Smooth muscle cell (in vitro differentiated cells): ENCODE measurements at regions not wholly inside any gene's neighbourhood (a gene's known extent, or its start where the extent isn't known, plus 50 kb on each side); places are given as distances from the start of the nearest gene placed in this dataset.
A peak's percentile ranks its signal among the peaks of the same experiment; 100 is the strongest.

ENCODE experiments used
- DNase-seq: peaks from one replicate; lab custom pipeline; 2025; ENCODE audit not compliant: unreplicated experiment; lab: John Stamatoyannopoulos, UW
- H2AFZ ChIP-seq: fragments of 200-600 bp; sonication (generic); 2 replicates; pipeline ENCODE4 v1.6.0; 2016; ENCODE audit warnings: antibody characterized with exemption, low read depth, mild to moderate bottlenecking
- H3F3A ChIP-seq: fragments of 200-600 bp; sonication (generic); 2 replicates; pipeline ENCODE4 v1.6.0; 2017; ENCODE audit warnings: antibody characterized with exemption, low read depth
- H3K27ac ChIP-seq: fragments of 200-600 bp; sonication (generic); 2 replicates; pipeline ENCODE4 v1.5.1; 2016; ENCODE audit warnings: low read depth, mild to moderate bottlenecking
- H3K27me3 ChIP-seq: fragments of 200-600 bp; sonication (generic); 2 replicates; pipeline ENCODE4 v1.6.1; 2016; ENCODE audit warnings: low read depth, mild to moderate bottlenecking
- H3K36me3 ChIP-seq: fragments of 200-600 bp; sonication (generic); 2 replicates; pipeline ENCODE4 v1.5.1; 2016; ENCODE audit warnings: low read depth
- H3K4me1 ChIP-seq: fragments of 200-600 bp; sonication (generic); 2 replicates; pipeline ENCODE4 v1.5.1; 2016; ENCODE audit warnings: low read depth
- H3K4me2 ChIP-seq: fragments of 200-600 bp; sonication (generic); 2 replicates; pipeline ENCODE4 v1.6.0; 2016; ENCODE audit warnings: mild to moderate bottlenecking
- H3K4me3 ChIP-seq: fragments of 200-600 bp; sonication (generic); 2 replicates; pipeline ENCODE4 v1.5.1; 2016; ENCODE audit warnings: mild to moderate bottlenecking
- H3K79me2 ChIP-seq: fragments of 200-600 bp; sonication (generic); 2 replicates; pipeline ENCODE4 v1.6.0; 2016; ENCODE audit warnings: low read depth, mild to moderate bottlenecking
- H3K9ac ChIP-seq: fragments of 200-600 bp; sonication (generic); 2 replicates; pipeline ENCODE4 v1.6.0; 2016; ENCODE audit warnings: low read depth
- H3K9me3 ChIP-seq: fragments of 200-600 bp; sonication (generic); replicated peaks from 2 replicates; pipeline ENCODE4 v1.5.1; 2016; ENCODE audit warnings: low read depth
- H4K20me1 ChIP-seq: fragments of 200-600 bp; sonication (generic); 2 replicates; pipeline ENCODE4 v1.6.0; 2016; ENCODE audit warnings: low read depth
- CTCF ChIP-seq: fragments of 200-600 bp; sonication (generic); IDR thresholded peaks from 2 replicates; pipeline ENCODE4 v1.5.1; 2017; ENCODE audit warnings: borderline replicate concordance, mild to moderate bottlenecking, antibody characterized with exemption; ENCODE audit not compliant: insufficient read depth, poor library complexity, severe bottlenecking
- WGBS: methylation state at CpG from one replicate; pipeline ENCODE4 v1.1.7; 2016; ENCODE audit warnings: low lambda C conversion rate; 5-methylcytosine and 5-hydroxymethylcytosine counted together

- no peak overlapping the region for H3K27ac ChIP-seq
- no peak overlapping the region for H3K4me2 ChIP-seq
- DNase-seq, result no peak
- H3K36me3 ChIP-seq, result no peaks in the 10 kb centered on the region
- peaks cover 6% of the 10 kb centered on the region for H3K4me1 ChIP-seq
- H3K4me3 ChIP-seq, result no peak overlapping the region
- H2AFZ ChIP-seq, result no peak overlapping the region
- no peak overlapping the region for H3K9ac ChIP-seq
- H3K79me2 ChIP-seq, result no peaks in the 10 kb centered on the region
- TF ChIP-seq CTCF, result no peak
- H3F3A ChIP-seq, result no peaks in the 10 kb centered on the region
- H3K9me3 ChIP-seq, result no peaks in the 10 kb centered on the region
- 75% methylated on average over 20 of the region's 20 CpGs for WGBS
- no peaks in the 10 kb centered on the region for H3K27me3 ChIP-seq
- no peaks in the 10 kb centered on the region for H4K20me1 ChIP-seq
Measured at GRCh38 chr6:6927521-6928361, 180.0 kb upstream of the RREB1 start.

- peaks cover 6% of the 10 kb centered on the region for H3K4me1 ChIP-seq
- no peak overlapping the region for H3K4me3 ChIP-seq
- H3K27ac ChIP-seq, result no peak overlapping the region
- H3K9ac ChIP-seq, result no peak overlapping the region
- no peaks in the 10 kb centered on the region for H3F3A ChIP-seq
- no peak for DNase-seq
- no peaks in the 10 kb centered on the region for H3K27me3 ChIP-seq
- H3K36me3 ChIP-seq, result no peaks in the 10 kb centered on the region
- 48% methylated on average over 9 of the region's 9 CpGs for WGBS
- TF ChIP-seq CTCF, result no peak
- no peaks in the 10 kb centered on the region for H3K79me2 ChIP-seq
- H3K9me3 ChIP-seq, result no peaks in the 10 kb centered on the region
- H2AFZ ChIP-seq, result peak overlapping the region; percentile 84
- H4K20me1 ChIP-seq, result no peaks in the 10 kb centered on the region
- no peak overlapping the region for H3K4me2 ChIP-seq
Measured at GRCh38 chr6:6930223-6930880, 177.4 kb upstream of the RREB1 start.

GRCh38 chr6:6931071-6932025 is 176.4 kb upstream of the RREB1 start:
- H3K4me2 ChIP-seq, result no peak overlapping the region
- no peak for TF ChIP-seq CTCF
- DNase-seq, result no peak
- no peak overlapping the region for H3K27ac ChIP-seq
- no peaks in the 10 kb centered on the region for H3K9me3 ChIP-seq
- H3F3A ChIP-seq, result no peaks in the 10 kb centered on the region
- no peak overlapping the region for H3K9ac ChIP-seq
- no peak overlapping the region for H3K4me3 ChIP-seq
- no peaks in the 10 kb centered on the region for H4K20me1 ChIP-seq
- H3K4me1 ChIP-seq, result peaks cover 6% of the 10 kb centered on the region
- no peaks in the 10 kb centered on the region for H3K27me3 ChIP-seq
- WGBS, result 84% methylated on average over 9 of the region's 9 CpGs
- H3K36me3 ChIP-seq, result no peaks in the 10 kb centered on the region
- H2AFZ ChIP-seq, result peak overlapping the region; percentile 84
- no peaks in the 10 kb centered on the region for H3K79me2 ChIP-seq
